H1 (cell line): ENCODE measurements at regions not wholly inside any gene's neighbourhood (a gene's known extent, or its start where the extent isn't known, plus 50 kb on each side); places are given as distances from the start of the nearest gene placed in this dataset.

Source experiments
- RAD21 ChIP-seq, 2 experiments: IDR thresholded peaks in 1 of 2; conservative IDR thresholded peaks in 1 of 2; 2 replicates each; pipeline ENCODE4 v1.6.1; 2011; ENCODE audit warnings: low read depth in 2 of 2, low read length in 2 of 2, improper control_type of control experiment in 1 of 2, inconsistent platforms in 1 of 2, mild to moderate bottlenecking in 1 of 2, moderate library complexity in 1 of 2

GRCh38 chr2:138190999-138191398, 226.7 kb downstream of the HNMT start (continued):
- no peak for TF ChIP-seq RAD21 (IDR thresholded peaks at IDR 0.05 in 1 of 2, conservative IDR thresholded peaks at IDR 0.05 in 1 of 2; ENCODE audit: low read depth in 2 of 2, low read length in 2 of 2)
- TF ChIP-seq, all 59 proteins: peak for 0
